HG03060 (cell line): ENCODE measurements at regions not wholly inside any gene's neighbourhood (a gene's known extent, or its start where the extent isn't known, plus 50 kb on each side); places are given as distances from the start of the nearest gene placed in this dataset.

Source experiments
- ATAC-seq: cut with Tn5 transposase; IDR thresholded peaks from one replicate; pipeline ENCODE4 v1.9.1; 2021; ENCODE audit warnings: low read depth, moderate number of reproducible peaks; ENCODE audit not compliant: unreplicated experiment

DNA sequence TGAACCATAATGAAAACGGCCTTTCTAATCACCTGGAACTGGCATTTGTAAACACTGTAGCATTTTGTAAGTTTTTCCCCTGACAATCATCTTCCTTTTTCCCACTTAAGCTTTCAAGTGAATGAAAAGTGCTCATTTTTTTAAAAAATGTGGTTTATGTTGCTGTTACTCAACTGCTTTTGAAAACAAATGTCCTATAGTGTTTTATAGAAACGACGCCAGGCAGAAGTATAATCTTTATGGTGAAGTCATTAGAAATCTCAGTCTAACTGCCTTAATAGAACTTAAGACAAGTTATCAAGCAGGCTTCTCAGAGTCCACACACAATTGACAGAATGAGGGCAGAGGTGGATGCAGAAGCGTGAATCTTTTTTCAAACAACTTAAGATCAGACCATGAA lies 442.3 kb downstream of the KLF12 start:
- no peak for ATAC-seq

DNA sequence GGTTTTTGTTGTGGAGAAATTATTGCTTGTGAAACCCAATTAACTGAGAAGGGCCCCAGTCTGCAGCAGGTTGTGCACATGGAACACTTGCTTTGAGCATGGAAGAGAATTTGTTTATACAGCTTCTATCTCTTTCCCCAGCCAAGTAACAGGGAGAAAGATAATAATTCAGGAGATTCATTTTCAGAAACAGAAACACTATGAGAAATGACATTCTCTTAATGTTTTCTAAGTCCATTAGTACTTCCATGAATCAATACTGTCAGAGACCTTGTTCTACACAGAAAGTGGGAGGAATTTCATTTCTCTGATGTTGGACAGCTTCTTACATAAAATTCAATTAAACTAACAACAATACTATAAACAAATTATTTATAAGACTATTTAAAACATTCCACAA lies 446.3 kb downstream of the KLF12 start:
- ATAC-seq = no peak

DNA sequence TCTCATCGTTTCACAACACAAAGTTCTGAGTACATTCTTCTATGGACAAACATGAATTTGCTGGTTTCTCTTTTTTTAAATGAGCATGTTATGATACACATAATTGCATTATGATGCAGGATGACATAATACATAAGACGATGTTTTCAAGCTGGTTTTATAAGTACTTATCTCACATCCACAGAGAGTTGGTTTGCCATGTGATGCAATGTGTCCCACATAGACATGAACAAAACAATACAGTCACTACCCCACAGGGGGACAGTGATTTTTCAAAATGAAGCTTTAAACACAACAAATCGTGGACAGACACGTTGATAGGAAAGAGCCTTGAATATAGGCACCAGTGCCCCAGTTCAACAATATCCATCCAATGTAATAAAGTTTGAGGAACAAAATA lies 447.1 kb downstream of the KLF12 start:
- ATAC-seq = no peak

DNA sequence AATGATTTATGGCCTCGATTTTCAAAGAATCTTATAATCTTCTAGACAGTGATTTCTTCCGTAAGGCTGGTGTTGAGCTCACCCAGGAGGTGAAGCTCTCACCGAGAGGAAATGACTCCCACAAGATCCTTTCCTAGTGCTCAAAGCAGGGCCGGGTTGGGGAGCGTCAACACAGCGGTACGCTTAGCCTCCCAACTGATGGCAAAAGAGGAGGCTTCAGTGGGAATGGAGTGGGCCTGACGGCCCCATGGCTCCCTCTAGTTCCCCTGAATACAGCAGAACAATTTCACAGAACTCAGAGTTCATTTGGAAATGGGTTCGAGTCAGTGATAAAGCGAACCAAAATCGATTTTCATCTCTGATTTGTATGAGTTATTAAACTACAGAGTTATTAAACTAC lies 449.5 kb downstream of the KLF12 start:
- no peak for ATAC-seq

DNA sequence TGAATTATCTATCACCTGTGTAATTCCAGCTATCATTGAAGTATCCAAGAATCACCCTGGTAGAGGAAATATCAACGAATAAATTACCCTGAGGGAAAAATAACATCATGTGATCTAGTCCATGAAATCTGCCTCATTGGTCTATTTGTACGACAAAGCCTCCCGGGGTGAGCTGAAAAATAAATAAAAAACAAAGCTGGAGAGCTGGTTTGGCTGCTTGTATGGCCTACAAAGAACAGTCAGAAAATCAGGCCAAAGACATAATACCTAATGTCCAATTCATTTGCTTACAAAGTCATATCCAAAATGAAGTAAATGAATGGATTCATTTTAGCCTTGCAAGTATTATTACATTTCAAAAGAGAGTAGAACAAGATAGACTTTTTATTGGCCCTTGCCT lies 449.9 kb downstream of the KLF12 start:
- no peak for ATAC-seq

DNA sequence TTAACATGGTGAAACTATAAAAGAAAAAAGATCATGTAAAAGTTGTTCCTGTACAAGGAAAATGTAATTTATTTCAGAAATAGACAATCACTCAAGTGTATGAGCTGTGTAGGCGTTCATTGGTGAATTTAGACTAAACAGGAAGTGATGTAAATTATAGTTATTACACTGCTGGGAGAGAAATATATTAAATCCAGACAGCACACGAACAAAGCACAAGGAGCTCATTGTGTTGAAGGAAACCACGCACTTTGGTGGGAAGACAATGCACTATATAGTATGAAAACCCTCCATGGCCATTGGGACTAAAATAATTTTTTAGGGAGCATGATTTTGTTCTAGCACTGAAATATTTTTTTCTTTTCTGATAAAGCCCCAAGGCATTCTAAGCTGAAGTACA lies 450.5 kb downstream of the KLF12 start:
- ATAC-seq = no peak

DNA sequence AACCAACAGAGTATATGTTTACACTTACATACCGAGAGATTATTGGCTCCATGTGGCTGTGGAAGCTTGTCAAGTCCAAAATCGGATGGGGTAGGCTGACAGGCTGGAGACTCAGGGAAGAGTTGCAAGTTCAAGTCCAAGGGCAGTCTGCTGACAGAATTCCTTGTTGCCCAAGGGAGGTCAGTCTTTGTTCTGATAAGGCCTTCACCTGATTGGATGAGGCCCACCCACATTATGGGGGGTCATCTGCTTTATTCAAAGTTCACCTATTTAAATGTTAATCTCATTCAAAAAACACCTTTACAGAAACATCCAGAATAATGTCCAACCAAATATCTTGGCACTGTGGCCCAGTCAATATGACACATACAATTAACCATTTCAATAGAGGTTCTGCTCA lies 452.4 kb downstream of the KLF12 start:
- no peak for ATAC-seq

DNA sequence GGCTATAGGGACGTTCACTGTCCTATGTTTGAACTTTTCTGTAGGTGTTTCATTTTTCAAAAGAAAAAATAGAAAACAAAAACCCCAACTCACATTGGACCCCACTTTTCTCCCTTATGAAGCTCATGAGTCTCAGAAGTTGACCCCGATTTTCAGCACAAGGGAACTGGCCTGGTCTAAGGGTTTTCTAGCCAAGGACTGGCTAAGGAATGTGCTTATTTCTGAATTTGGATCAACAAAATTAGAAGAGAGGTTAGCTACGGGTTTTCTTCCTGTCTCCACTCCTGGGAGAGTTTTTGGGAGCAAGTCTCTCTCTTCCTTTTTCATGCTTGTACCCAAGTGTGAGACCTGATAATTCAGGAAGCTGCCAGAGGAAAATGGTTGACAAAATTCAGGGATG lies 453.2 kb downstream of the KLF12 start:
- ATAC-seq = no peak

DNA sequence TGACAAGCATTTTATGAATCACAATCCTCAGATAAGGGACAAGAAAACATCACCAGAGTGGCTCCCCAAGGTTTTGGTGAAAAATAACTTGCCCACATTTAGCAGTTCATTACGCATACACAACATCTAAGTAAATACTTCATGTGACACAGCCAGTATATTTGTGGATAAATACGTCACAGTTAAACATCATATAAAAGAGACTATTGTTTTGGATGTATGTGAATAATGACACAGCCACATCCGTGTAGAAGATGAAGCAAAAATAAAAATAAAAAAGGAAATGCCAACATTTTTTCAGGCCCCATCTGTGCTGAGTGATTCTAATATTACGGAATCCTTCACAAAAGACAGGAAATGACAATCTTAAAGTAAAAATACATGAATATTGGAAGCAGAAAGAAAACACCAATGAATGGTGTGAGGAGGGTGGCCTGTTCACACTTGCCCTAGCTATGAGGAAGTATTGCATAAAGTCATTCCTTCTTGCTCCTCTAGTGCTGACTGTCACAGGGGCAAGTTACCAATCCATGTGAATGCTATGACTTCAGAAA lies 457.1 kb downstream of the KLF12 start:
- no peak for ATAC-seq

DNA sequence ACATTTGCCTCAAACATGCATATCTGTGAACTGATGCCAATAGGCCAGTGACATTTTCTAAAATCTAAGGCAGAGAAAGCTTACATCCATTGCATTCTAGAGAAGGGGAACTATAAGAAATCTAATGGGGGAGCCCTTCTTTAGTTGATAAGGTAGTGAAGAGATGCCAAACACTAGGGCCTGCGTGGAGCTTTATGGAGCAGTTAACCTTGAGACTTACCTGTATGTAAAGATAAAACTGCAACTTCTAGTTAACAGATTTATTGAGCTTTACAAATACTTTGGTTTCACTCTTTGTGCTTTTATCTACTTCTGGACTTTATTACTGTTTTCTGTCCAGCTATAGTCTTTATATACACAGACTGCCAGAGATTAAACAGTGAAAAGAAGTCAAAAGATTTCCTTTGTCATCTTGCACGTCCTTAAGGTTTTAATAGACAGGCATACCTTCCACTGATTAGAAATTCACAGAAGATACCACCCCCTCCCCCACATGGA lies 457.6 kb downstream of the KLF12 start:
- no peak for ATAC-seq

DNA sequence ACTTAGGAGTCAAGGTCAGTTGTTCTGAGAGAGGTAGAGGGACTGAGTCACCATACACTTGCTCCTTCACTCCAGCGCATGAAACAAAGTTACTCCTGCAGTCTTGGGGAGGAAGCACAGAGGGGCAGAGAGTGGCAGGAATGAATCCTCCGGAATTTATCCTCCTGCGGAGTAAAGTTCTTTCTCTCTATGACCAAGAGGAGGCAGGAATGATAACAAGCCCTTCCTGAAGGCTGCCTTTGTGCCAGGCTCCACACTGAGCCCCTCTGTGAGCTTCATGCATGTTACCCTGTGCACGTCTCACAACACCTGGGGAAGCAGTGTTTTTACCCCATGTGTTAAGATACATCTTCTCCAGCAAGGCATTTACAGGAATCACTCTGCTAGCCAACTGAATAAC lies 458.4 kb downstream of the KLF12 start:
- ATAC-seq = no peak

DNA sequence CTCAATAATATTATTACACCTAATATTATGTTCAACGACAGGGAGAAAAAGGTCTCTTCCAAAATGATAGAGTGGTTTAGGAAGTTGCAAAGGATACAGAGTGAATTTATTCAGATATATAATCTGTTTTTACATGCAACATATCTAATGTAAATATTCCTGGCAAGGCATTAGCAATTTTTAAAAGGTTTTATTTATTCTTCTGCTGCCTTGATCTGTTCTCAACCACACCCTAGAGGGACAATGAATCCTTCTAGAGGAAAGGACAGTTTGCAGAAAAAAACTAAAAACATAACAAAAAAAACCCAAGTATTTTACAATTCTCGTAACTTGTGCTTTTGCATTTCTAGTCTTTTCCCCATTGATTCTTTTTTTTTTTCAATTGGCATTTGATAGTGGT lies 459.6 kb downstream of the KLF12 start:
- no peak for ATAC-seq

DNA sequence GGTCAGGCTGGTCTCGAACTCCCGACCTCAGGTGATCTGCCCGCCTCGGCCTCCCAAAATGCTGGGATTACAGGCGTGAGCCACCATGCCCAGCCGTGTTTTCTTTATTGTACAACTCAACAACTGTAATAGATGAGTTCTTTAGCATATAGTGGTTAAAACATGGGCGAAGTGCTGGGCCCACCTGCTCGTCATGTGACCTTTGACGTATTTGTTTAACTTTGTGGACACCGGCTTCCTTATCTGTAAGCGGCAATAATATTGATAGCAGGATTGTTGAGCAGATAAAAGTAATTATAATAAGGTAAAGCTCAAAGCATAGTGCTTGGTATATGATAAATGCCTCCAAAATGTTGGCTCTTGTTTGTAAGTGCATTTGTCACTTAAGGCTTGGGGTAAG lies 460.3 kb downstream of the KLF12 start:
- no peak for ATAC-seq

DNA sequence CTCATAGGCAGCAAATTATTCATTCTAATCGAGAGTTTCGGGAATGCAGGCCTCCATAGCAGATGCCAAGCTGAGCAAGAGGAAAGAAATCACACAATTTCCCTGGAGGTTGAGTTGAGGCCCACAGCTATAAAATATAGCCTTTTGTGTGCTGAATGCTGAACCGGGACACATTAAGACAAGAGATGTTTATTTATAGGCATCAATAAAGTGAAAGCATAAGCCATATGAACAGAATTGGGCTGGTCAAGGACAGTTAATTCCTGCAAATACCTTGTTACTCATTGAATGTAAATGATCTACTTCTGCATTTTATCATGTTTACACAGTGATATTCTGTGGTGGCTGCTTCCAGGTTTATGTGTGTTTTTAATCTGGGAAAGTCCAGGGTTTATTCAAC lies 461.7 kb downstream of the KLF12 start:
- no peak for ATAC-seq

DNA sequence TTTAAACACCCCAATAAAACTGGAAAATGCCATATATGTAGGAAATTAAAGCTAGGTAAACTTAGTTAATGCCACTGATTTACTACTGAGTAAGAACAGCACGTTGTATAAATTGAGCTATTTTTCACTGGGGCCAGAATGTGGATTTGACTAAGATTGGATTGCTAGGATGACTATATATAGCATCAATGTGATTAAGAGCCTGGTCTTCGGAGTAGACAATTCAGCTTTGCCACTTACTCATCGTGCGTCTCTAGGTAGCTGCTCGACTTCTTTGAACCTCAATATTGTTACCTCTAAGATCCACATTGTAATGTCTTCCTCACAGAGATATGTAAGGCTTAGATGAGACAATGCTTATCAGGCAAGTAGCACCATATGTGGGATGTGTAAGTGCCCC lies 462.5 kb downstream of the KLF12 start:
- ATAC-seq = no peak

DNA sequence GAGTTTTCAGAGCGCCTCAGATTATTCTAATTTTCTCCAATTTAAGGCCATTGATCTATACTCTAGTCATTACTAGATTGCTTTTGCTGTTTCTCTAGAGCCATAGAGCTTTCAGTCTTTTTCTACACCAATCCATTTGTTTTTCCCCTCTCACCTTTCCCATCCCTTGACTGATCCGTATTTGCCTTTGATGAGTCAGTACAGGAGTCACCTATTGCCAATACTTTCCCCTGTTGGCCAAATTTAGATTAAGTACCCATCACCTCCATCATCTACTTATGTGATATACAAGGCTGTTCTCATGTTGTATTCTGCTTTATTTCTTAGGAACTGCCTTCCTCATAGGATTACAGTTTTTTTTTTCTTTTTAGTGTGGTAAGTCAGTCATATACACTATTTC lies 463.2 kb downstream of the KLF12 start:
- no peak for ATAC-seq

DNA sequence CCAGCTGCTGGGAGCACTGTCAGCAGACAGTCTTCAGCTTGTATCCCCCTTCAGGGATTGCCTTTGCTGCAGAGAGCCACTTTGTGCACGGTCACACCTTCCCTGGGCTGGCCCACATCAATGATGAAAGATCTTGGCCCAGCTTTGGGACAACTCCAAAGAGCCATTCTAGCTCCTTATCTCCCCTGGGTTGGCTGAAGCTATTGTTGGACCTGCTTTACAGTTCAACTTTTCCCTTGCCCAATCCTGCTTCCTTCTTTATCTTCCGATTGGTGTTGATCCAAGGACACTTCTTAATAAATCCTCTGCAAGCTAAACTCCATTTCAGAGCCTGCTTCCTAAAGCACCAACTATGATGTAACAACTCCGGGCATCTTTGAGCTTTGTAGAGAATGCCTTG lies 466.4 kb downstream of the KLF12 start:
- ATAC-seq = no peak

DNA sequence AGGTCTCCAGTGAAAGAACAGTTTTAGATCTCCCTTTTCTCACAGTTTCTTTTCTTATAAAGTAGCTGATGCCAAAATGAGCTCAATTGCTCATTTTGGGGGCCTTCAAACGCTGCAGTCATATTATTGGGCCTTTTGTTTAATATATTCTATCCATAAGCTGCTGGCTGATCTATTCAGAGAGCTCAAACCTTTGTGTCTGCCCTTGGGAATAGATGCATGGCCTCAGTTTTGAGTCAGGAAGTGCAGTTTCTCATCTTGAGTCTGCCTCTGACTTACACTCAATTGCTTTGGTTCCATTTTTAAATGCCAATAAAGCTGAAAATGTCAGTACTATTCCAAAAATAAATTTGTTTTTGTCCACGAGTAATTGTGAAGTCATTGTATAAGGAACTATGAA lies 468.9 kb downstream of the KLF12 start:
- no peak for ATAC-seq

DNA sequence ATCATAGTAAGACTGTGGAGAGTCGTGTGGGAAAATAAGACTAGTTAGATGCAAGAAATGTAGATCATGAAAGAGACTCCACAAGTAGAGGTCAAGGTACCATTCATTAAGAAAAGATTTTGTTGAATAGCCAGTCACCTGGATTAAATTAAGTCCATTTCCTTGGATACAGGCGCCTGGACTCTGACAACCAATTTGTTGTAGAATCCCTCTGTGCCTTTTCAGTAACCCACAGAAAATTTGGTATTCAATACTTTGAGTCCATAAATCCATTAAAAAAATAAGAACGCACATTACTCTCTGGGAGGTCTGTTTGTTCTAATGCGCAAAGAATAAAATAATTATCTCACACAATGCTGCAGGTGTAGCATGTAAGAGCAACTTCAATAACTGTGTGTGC lies 469.4 kb downstream of the KLF12 start:
- no peak for ATAC-seq

DNA sequence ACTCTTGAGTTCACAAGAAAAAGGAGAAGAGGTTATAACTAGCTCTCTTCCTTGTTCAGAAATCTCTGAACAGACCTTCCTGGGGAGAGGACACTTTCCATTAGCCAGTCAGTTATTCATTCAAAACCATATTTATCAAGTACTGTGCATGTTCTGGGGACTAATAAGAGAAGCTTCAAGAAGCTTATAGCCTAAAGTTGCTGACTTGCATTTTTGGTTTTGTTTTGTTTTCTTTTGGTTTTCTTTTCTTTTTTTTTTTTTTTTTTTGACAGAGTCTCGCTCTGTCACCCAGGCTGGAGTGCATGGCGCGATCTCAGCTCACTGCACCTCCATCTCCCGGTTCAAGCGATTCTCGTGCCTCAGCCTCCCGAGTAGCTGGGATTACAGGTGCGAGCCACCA lies 471.4 kb downstream of the KLF12 start:
- ATAC-seq = no peak

DNA sequence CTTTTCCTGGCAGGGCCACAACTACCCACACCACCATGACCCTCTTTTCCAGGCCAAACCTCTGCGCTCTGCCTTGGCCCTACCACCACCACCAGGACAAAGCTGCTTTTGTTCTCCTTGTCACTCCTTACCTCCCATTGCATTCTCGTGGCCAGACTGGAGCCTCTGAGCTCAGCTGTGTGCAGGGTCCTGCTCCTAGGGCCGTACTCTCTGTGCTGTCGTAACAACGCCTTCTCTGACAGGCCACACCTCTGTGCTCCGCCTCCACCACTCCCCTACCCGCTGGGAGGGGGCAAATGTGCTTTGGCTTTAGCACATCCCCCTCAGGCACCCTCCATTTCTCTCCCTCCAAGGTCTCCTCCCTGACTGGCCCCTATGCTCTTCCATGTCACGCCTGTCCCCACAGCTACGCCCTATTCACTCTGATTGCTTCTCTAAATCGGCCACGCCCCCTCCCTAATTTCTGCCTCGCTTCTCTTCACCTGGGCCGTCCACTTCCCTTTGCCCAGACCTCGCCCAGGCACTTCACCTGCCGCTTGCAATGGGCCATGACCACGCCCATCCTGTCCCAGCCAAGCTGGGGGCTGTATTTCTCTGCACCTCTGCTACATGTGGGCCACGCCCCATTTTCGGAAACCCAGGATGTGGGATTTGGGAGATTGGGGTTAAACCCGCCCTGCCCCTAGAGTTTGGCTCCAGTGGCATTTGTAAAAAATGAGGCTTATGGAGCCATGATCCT lies 472.3 kb downstream of the KLF12 start:
- ATAC-seq = no peak

DNA sequence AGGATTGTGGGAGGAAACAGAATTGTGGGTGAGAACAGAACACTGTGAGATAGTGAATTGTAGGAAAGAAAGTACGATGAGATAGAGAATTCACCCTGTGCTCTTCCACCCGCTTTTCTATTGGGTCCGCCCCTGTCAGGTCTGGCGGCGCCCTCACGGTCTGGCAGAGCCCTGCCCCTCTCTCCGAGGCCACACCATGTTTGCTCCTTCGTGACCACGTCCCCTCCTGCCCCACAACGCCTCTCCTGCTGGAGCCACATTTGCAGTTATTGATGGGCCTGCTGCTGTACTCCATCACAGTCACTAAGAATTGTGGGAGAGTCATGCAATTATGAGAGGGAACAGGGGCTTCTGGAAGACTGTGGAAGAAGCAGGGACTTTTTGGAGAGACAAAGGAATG lies 473.1 kb downstream of the KLF12 start:
- no peak for ATAC-seq

DNA sequence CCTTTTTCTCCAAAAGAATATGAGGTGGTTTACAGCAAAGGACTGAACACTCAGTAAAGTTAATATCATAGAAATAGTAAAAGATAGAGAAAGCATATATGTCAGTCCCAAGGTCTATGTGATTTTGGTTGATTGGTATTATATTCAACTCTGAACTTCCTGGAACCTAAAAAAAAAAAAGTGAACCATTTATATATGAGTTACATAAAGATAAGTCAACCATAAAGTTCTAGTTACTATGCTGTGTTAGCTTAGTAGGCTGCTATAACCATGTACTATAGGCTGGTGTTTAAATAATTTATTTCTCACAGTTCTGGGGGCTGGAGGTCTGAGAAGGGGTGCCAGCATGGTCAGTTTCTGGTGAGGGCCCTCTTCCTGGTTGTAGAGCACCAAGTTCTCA lies 475.6 kb downstream of the KLF12 start:
- ATAC-seq = no peak
